GM12878 (cell line): ENCODE measurements at regions not wholly inside any gene's neighbourhood (a gene's known extent, or its start where the extent isn't known, plus 50 kb on each side); places are given as distances from the start of the nearest gene placed in this dataset.

Experiments used
- ATAC-seq: fragments of 200-7000 bp; cut with Tn5 transposase; 3 replicates; pipeline ENCODE4 v1.9.1; 2020; ENCODE audit warnings: mild to moderate bottlenecking, moderate library complexity
- BruUV-seq: library from RNA; stranded (reverse); fragments of 400-500 nt; replicated peaks from 2 replicates; lab custom pipeline; 2021; lab: Mats Ljungman, UMichigan
- CTCF ChIA-PET: fragments of 300-600 bp; sonication (Branson Sonifier 250); formaldehyde crosslinking; extraction: SDS; loops from one replicate; lab custom pipeline; 2021; ENCODE audit warnings: inconsistent platforms; lab: Yijun Ruan, JAX
- POLR2A ChIA-PET: fragments of 350-600 bp; formaldehyde crosslinking; extraction: SDS; loops from one replicate; lab custom pipeline; 2021; ENCODE audit warnings: inconsistent platforms; lab: Charles Lee
- RAD21 ChIA-PET: fragments of 300-600 bp; sonication (Branson Sonifier 250); formaldehyde crosslinking; loops from one replicate; lab custom pipeline; 2023; ENCODE audit warnings: antibody characterized with exemption; ENCODE audit not compliant: unreplicated experiment; lab: Charles Lee
- SMC1A ChIA-PET: fragments of 300-600 bp; sonication (Branson Sonifier 250); formaldehyde crosslinking; loops from one replicate; lab custom pipeline; 2023; ENCODE audit not compliant: unreplicated experiment, uncharacterized antibody; lab: Charles Lee
- DNase-seq: peaks from one replicate; pipeline ENCODE4 v3.0.0-alpha.2; 2011; ENCODE audit warnings: low read depth, low spot score
- FAIRE-seq: peaks from 3 replicates; lab custom pipeline; 2011; peaks lifted over from hg19 to GRCh38; lab: Jason Lieb, UNC
- H2AFZ ChIP-seq: 2 replicates; pipeline ENCODE4 v1.6.0; 2011; ENCODE audit warnings: low read depth, low read length, control low read depth; ENCODE audit not compliant: control insufficient read depth
- H3K27ac ChIP-seq: 2 replicates; pipeline ENCODE4 v1.5.1; 2011; ENCODE audit warnings: control low read depth; ENCODE audit not compliant: control insufficient read depth, insufficient read depth
- H3K27me3 ChIP-seq, 2 experiments: replicated peaks in 1 of 2; 2 replicates each; pipeline versions ENCODE4 v1.6.0 to v1.6.1; 2011; ENCODE audit warnings: low read length in 1 of 2; ENCODE audit not compliant: control insufficient read depth in 2 of 2, insufficient read depth in 2 of 2
- H3K36me3 ChIP-seq, 2 experiments: 2 replicates each; pipeline ENCODE4 v1.5.1; 2011; ENCODE audit warnings: low read length in 1 of 2; ENCODE audit not compliant: control insufficient read depth in 2 of 2, insufficient read depth in 2 of 2
- H3K4me1 ChIP-seq: 2 replicates; pipeline ENCODE4 v1.6.1; 2011; ENCODE audit warnings: mild to moderate bottlenecking, low read length, moderate library complexity, mixed read lengths; ENCODE audit not compliant: control insufficient read depth, insufficient read depth
- H3K4me2 ChIP-seq: 2 replicates; pipeline ENCODE4 v1.6.0; 2011; ENCODE audit warnings: control low read depth; ENCODE audit not compliant: control insufficient read depth, insufficient read depth
- H3K4me3 ChIP-seq: fragments of 200-600 bp; sonication (generic); 2 replicates; pipeline ENCODE4 v1.5.1; 2016
- H3K79me2 ChIP-seq: 2 replicates; pipeline ENCODE4 v1.6.0; 2011; ENCODE audit warnings: low read length; ENCODE audit not compliant: control insufficient read depth, insufficient read depth
- H3K9ac ChIP-seq: 2 replicates; pipeline ENCODE4 v1.8.0; 2011; ENCODE audit warnings: low read length, control low read depth, mixed read lengths; ENCODE audit not compliant: control insufficient read depth, insufficient read depth
- H3K9me3 ChIP-seq: replicated peaks from 3 replicates; pipeline ENCODE4 v1.5.1; 2011; ENCODE audit warnings: mild to moderate bottlenecking, low read length; ENCODE audit not compliant: control insufficient read depth, insufficient read depth
- H4K20me1 ChIP-seq: 2 replicates; pipeline ENCODE4 v1.6.0; 2011; ENCODE audit not compliant: control insufficient read depth, insufficient read depth
- BCL11A ChIP-seq: IDR thresholded peaks from 2 replicates; pipeline ENCODE4 v1.6.1; 2011; ENCODE audit warnings: low read depth, low read length
- CEBPZ ChIP-seq: fragments of 150-350 bp; IDR thresholded peaks from 2 replicates; pipeline ENCODE4 v1.6.1; 2016; ENCODE audit warnings: low read depth, low read length
- EGR1 ChIP-seq, 2 experiments: IDR thresholded peaks; 1 replicate in 1 of 2; 2 replicates in 1 of 2; pipeline ENCODE4 v1.6.1; 2011 to 2012; ENCODE audit warnings: low read depth in 2 of 2, low read length in 2 of 2, borderline replicate concordance in 1 of 2, mild to moderate bottlenecking in 1 of 2, moderate library complexity in 1 of 2
- MTA2 ChIP-seq: fragments of 450-650 bp; IDR thresholded peaks from 2 replicates; pipeline ENCODE4 v1.6.1; 2016; ENCODE audit warnings: low read depth, mild to moderate bottlenecking, moderate library complexity
- MYB ChIP-seq: fragments of 150-350 bp; IDR thresholded peaks from 2 replicates; pipeline ENCODE4 v1.6.1; 2014; ENCODE audit warnings: mild to moderate bottlenecking, low read depth, low read length, borderline replicate concordance
- SIN3A ChIP-seq: IDR thresholded peaks from 2 replicates; pipeline ENCODE4 v1.6.1; 2012; ENCODE audit warnings: low read depth, low read length, improper control_type of control experiment
- TCF7 ChIP-seq: IDR thresholded peaks from 2 replicates; pipeline ENCODE4 v1.6.1; 2014; ENCODE audit warnings: antibody characterized with exemption, borderline replicate concordance
- WGBS: methylation state at CpG from one replicate; pipeline ENCODE4 v1.1.6; 2016; ENCODE audit warnings: low lambda C conversion rate; ENCODE audit not compliant: insufficient replicate concordance, insufficient coverage; ENCODE audit errors: missing lambda C conversion rate; 5-methylcytosine and 5-hydroxymethylcytosine counted together
- in situ Hi-C: fragments of 300-500 bp; cut with MboI; formaldehyde crosslinking; loops from 9 replicates; pipeline ENCODE4 v1.14.3; 2018; ENCODE audit warnings: mixed read lengths
- intact Hi-C: fragments of 100-400 bp; cut with micrococcal nuclease; formaldehyde crosslinking; loops from one replicate; pipeline ENCODE4 v1.14.2; 2022; ENCODE audit not compliant: unreplicated experiment
- TF ChIP-seq, protein P1 (sequence below), 3 experiments: IDR thresholded peaks in 2 of 3; conservative IDR thresholded peaks in 1 of 3; 2 replicates each; pipeline ENCODE4 v1.5.1; 2011; ENCODE audit warnings: low read depth in 3 of 3, low read length in 3 of 3, mild to moderate bottlenecking in 3 of 3, control low read depth in 2 of 3, moderate library complexity in 2 of 3, inconsistent platforms in 1 of 3, mixed read lengths in 1 of 3; ENCODE audit not compliant: control insufficient read depth in 2 of 3, insufficient read depth in 1 of 3; ENCODE audit errors: extremely low read depth in 1 of 3
- TF ChIP-seq, protein P2 (sequence below): fragments of 450-650 bp; formaldehyde crosslinking; IDR thresholded peaks from 2 replicates; pipeline ENCODE4 v1.4.0; 2020; ENCODE audit warnings: mild to moderate bottlenecking, moderate library complexity

- Histone ChIP-seq H3K27ac (no peak overlapping the region), H3K4me3 (no peak overlapping the region), H3K4me2 (no peak overlapping the region), H3K4me1 (no peaks in the 10 kb centered on the region), H2AFZ (no peak overlapping the region), H3K9ac (no peak overlapping the region), H3K79me2 (no peaks in the 10 kb centered on the region), H3K9me3 (no peaks in the 10 kb centered on the region), H3K27me3 (no peaks in the 10 kb centered on the region), H3K36me3 (no peaks in the 10 kb centered on the region), H4K20me1 (no peaks in the 10 kb centered on the region)
- ChIA-PET POLR2A (no interaction called here), RAD21 (no interaction called here), SMC1A (no interaction called here), CTCF (no interaction called here)
- whole genome bisulfite sequencing, result 27% methylated on average over 4 of the region's 4 CpGs
- intact Hi-C loops, result no loop called here
- ATAC-seq, result no peak
- BruUV-seq, result no TSS peak
- DNase-seq, result no peak
- no peak for FAIRE-seq
- in situ Hi-C loops, result no loop called here
- no peak for TF ChIP-seq TCF7
- TF ChIP-seq, protein P1, sequence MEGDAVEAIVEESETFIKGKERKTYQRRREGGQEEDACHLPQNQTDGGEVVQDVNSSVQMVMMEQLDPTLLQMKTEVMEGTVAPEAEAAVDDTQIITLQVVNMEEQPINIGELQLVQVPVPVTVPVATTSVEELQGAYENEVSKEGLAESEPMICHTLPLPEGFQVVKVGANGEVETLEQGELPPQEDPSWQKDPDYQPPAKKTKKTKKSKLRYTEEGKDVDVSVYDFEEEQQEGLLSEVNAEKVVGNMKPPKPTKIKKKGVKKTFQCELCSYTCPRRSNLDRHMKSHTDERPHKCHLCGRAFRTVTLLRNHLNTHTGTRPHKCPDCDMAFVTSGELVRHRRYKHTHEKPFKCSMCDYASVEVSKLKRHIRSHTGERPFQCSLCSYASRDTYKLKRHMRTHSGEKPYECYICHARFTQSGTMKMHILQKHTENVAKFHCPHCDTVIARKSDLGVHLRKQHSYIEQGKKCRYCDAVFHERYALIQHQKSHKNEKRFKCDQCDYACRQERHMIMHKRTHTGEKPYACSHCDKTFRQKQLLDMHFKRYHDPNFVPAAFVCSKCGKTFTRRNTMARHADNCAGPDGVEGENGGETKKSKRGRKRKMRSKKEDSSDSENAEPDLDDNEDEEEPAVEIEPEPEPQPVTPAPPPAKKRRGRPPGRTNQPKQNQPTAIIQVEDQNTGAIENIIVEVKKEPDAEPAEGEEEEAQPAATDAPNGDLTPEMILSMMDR (IDR thresholded peaks at IDR 0.05 in 2 of 3, conservative IDR thresholded peaks at IDR 0.05 in 1 of 3; ENCODE audit: control insufficient read depth in 2 of 3, extremely low read depth in 1 of 3, insufficient read depth in 1 of 3, low read depth in 3 of 3, low read length in 3 of 3), result no peak
- no peak for TF ChIP-seq EGR1 (IDR thresholded peaks at IDR 0.05; ENCODE audit: borderline replicate concordance in 1 of 2, low read depth in 2 of 2, low read length in 2 of 2)
Observed at GRCh38 chr2:16211341-16211740, 271.0 kb downstream of the MYCN start.

- no peaks in the 10 kb centered on the region for H4K20me1 ChIP-seq
- no peak overlapping the region for H3K9ac ChIP-seq
- SMC1A ChIA-PET, result no interaction called here
- TF ChIP-seq CEBPZ, result no peak
- no peak for TF ChIP-seq MYB
- TF ChIP-seq MTA2, result no peak
- no peak for TF ChIP-seq SIN3A
- no peak for TF ChIP-seq BCL11A
- TF ChIP-seq, protein P2, sequence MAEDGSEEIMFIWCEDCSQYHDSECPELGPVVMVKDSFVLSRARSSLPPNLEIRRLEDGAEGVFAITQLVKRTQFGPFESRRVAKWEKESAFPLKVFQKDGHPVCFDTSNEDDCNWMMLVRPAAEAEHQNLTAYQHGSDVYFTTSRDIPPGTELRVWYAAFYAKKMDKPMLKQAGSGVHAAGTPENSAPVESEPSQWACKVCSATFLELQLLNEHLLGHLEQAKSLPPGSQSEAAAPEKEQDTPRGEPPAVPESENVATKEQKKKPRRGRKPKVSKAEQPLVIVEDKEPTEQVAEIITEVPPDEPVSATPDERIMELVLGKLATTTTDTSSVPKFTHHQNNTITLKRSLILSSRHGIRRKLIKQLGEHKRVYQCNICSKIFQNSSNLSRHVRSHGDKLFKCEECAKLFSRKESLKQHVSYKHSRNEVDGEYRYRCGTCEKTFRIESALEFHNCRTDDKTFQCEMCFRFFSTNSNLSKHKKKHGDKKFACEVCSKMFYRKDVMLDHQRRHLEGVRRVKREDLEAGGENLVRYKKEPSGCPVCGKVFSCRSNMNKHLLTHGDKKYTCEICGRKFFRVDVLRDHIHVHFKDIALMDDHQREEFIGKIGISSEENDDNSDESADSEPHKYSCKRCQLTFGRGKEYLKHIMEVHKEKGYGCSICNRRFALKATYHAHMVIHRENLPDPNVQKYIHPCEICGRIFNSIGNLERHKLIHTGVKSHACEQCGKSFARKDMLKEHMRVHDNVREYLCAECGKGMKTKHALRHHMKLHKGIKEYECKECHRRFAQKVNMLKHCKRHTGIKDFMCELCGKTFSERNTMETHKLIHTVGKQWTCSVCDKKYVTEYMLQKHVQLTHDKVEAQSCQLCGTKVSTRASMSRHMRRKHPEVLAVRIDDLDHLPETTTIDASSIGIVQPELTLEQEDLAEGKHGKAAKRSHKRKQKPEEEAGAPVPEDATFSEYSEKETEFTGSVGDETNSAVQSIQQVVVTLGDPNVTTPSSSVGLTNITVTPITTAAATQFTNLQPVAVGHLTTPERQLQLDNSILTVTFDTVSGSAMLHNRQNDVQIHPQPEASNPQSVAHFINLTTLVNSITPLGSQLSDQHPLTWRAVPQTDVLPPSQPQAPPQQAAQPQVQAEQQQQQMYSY (CRISPR knock-in tag), result no peak
- RAD21 ChIA-PET, result no interaction called here
- CTCF ChIA-PET, result no interaction called here
- ATAC-seq (no peak), FAIRE-seq (no peak), DNase-seq (no peak)
- WGBS, result 18% methylated on average over 2 of the region's 2 CpGs
- no peaks in the 10 kb centered on the region for H3K36me3 ChIP-seq
- H3K27me3 ChIP-seq, result no peaks in the 10 kb centered on the region
- POLR2A ChIA-PET, result no interaction called here
- no peaks in the 10 kb centered on the region for H3K9me3 ChIP-seq
- no peak overlapping the region for H3K4me2 ChIP-seq
- in situ Hi-C loops (no loop called here), intact Hi-C loops (no loop called here)
- BruUV-seq, result no TSS peak
- H3K27ac ChIP-seq, result no peak overlapping the region
- H3K4me1 ChIP-seq, result no peaks in the 10 kb centered on the region
- no peak overlapping the region for H3K4me3 ChIP-seq
- no peaks in the 10 kb centered on the region for H3K79me2 ChIP-seq
- no peak overlapping the region for H2AFZ ChIP-seq
Observed at GRCh38 chr2:16210841-16211240, 270.5 kb downstream of the MYCN start.
